GM18508 (cell line): ENCODE measurements at regions not wholly inside any gene's neighbourhood (a gene's known extent, or its start where the extent isn't known, plus 50 kb on each side); places are given as distances from the start of the nearest gene placed in this dataset.

Experiments
- ATAC-seq: cut with Tn5 transposase; IDR thresholded peaks from one replicate; pipeline ENCODE4 v1.9.1; 2021; ENCODE audit warnings: moderate number of reproducible peaks; ENCODE audit not compliant: insufficient read depth, unreplicated experiment

GRCh38 chr14:51145246-51145645 lies 50.3 kb upstream of the TRIM9 start:
- ATAC-seq = no peak

- no peak for ATAC-seq
These were observed 52.3 kb upstream of the TRIM9 start for GRCh38 chr14:51147183-51147582.

- no peak for ATAC-seq
These were observed 60.4 kb upstream of the TRIM9 start for GRCh38 chr14:51155326-51155725.

- ATAC-seq = peak; percentile 59
These were observed 62.1 kb upstream of the TRIM9 start for GRCh38 chr14:51157012-51157411.

- ATAC-seq = no peak
These were observed 66.0 kb upstream of the TRIM9 start for GRCh38 chr14:51160871-51161270.

GRCh38 chr14:51165415-51165814 lies 70.5 kb upstream of the TRIM9 start:
- no peak for ATAC-seq

GRCh38 chr14:51167587-51168214 lies 72.3 kb upstream of the TMX1 start:
- no peak for ATAC-seq

- no peak for ATAC-seq
These were observed 71.8 kb upstream of the TMX1 start for GRCh38 chr14:51168215-51168613.

- ATAC-seq = no peak
These were observed 66.2 kb upstream of the TMX1 start for GRCh38 chr14:51173863-51174262.

GRCh38 chr14:51176839-51177238 lies 63.2 kb upstream of the TMX1 start:
- no peak for ATAC-seq

DNA sequence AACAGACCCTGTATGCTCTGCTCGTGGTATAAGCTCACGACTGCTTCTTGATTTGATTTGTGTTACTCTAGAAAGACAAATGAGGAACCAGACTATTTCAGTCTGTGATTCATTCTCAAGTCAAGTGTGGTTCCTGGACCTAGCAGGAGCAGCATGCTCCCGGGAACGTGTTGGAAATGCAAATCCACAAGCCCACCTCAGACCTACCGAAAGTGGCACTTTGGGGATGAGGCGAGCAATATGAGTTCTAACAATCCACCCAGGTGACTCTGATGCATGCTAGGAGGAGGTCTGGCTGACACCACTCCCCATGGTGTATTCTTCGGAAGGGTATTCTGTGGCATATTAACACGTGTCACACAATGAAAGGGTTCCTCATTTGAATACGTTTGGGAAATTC lies 59.5 kb upstream of the TMX1 start:
- peak; percentile 58 for ATAC-seq

DNA sequence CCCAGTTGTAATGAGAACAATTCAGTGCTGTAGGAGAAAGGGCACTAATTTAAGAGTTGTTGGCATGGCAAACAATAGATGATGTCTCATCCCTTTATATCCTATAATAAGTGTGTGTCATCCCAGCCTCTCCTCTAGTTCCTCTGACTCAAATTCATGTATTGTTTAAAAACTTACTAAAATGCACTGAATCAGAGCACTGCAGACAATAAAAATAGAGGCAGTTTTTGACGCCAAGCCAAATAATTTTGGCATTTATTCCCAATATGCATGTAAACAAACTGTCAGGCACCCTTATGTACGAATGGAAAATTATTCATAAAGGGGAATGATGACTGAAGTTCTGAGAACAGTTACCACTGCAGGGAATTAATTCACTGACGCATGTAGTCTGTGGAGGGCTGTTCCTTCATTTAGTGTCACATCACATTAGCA lies 57.9 kb upstream of the TMX1 start:
- no peak for ATAC-seq

DNA sequence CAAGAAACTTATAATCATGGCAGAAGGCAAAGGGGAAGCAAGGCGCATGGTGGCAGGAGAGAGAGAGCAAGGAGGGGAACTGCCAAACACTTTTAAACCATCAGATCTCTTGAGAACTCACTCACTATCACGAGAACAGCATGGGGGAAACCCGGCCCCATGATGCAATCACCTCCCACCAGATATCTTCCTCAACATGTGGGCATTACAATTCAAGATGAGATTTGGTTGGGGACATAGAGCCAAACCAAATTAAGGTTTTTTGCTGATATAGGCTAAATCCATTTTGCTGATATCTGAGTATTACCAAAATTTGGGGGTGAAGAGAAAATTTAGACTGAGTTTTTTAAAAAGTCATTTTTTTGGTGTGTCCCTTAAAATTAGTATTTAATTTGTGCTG lies 54.9 kb upstream of the TMX1 start:
- no peak for ATAC-seq

GRCh38 chr14:51185754-51186153 lies 54.3 kb upstream of the TMX1 start:
- peak; percentile 62 for ATAC-seq

GRCh38 chr14:51188566-51189185 lies 51.4 kb upstream of the TMX1 start:
- no peak for ATAC-seq

GRCh38 chr14:51189600-51190376 lies 50.3 kb upstream of the TMX1 start:
- no peak for ATAC-seq
